ENCODE measurements at regions not wholly inside any gene's neighbourhood (a gene's known extent, or its start where the extent isn't known, plus 50 kb on each side); places are given as distances from the start of the nearest gene placed in this dataset.
"Not testable (repeated sequence)": the region's sequence is repeated elsewhere in the genome, so short reads cannot be mapped to it uniquely, and the experiment has no call there.

- DNase-seq (no peak), ATAC-seq (replicated peaks in 1 of 4) (no peak)
- H3K4me1 Mint-ChIP-seq, result no peaks in the 10 kb centered on the region
- H3K27me3 Mint-ChIP-seq, result no peaks in the 10 kb centered on the region
- WGBS (ENCODE audit: insufficient coverage), result 60% methylated on average over 2 of the region's 2 CpGs
- ChIA-PET CTCF (no interaction called here), POLR2A (no interaction called here)
- peaks cover 0 to 4% of the 10 kb centered on the region in 2 experiments for H3K4me1 ChIP-seq (ENCODE audit: control insufficient read depth in 1 of 2, extremely low read depth in 1 of 2, insufficient read depth in 2 of 2, low read length in 2 of 2)
- H3K27me3 ChIP-seq (replicated peaks in 1 of 2; ENCODE audit: control insufficient read depth in 2 of 2, extremely low read depth in 1 of 2, insufficient read depth in 2 of 2, low read length in 1 of 2), result peaks cover 0 to 4% of the 10 kb centered on the region in 2 experiments
- H3K9me3 ChIP-seq, result no peaks in the 10 kb centered on the region
- no peaks in the 10 kb centered on the region for H3K36me3 ChIP-seq (ENCODE audit: control insufficient read depth in 2 of 2, extremely low read depth in 1 of 2, insufficient read depth in 1 of 2, low read length in 1 of 2)
- no peak overlapping the region for H3K27ac Mint-ChIP-seq
- H3K9me3 Mint-ChIP-seq, result no peaks in the 10 kb centered on the region
- no peak overlapping the region for H3K4me3 ChIP-seq (ENCODE audit: control insufficient read depth in 1 of 2, extremely low read depth in 1 of 2, low read length in 1 of 2)
- H3K36me3 Mint-ChIP-seq, result no peaks in the 10 kb centered on the region
- H3K4me3 Mint-ChIP-seq, result no peak overlapping the region
- H3K27ac ChIP-seq (ENCODE audit: low read length), result no peak overlapping the region
Measured at GRCh38 chr13:50494138-50494537, 349.4 kb downstream of the DLEU7 start.

DNA sequence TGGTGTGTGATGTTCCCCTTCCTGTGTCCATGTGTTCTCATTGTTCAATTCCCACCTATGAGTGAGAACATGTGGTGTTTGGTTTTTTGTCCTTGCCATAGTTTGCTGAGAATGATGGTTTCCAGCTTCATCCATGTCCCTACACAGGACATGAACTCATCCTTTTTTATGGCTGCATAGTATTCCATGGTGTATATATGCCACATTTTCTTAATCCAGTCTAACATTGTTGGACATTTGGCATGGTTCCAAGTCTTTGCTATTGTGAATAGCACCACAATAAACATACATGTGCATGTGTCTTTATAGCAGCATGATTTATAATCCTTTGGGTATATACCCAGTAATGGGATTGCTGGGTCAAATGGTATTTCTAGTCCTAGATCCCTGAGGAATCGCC lies 340.3 kb downstream of the DLEU7 start:
- H3K27ac Mint-ChIP-seq; H3K9me3 ChIP-seq; ATAC-seq (replicated peaks in 1 of 4); CTCF ChIA-PET; H3K9me3 Mint-ChIP-seq; H3K27me3 Mint-ChIP-seq; H3K4me1 ChIP-seq (ENCODE audit: control insufficient read depth in 1 of 2, extremely low read depth in 1 of 2, insufficient read depth in 2 of 2, low read length in 2 of 2); H3K4me3 Mint-ChIP-seq; H3K27me3 ChIP-seq (replicated peaks in 1 of 2; ENCODE audit: control insufficient read depth in 2 of 2, extremely low read depth in 1 of 2, insufficient read depth in 2 of 2, low read length in 1 of 2); DNase-seq; H3K36me3 Mint-ChIP-seq; H3K4me3 ChIP-seq (ENCODE audit: control insufficient read depth in 1 of 2, extremely low read depth in 1 of 2, low read length in 1 of 2); H3K4me1 Mint-ChIP-seq; H3K27ac ChIP-seq (ENCODE audit: low read length); POLR2A ChIA-PET; H3K36me3 ChIP-seq (ENCODE audit: control insufficient read depth in 2 of 2, extremely low read depth in 1 of 2, insufficient read depth in 1 of 2, low read length in 1 of 2): not testable (repeated sequence)
- WGBS (ENCODE audit: insufficient coverage), result no CpG with 5 or more reads among the region's 1 CpG

GRCh38 chr13:50509167-50509566 lies 334.3 kb downstream of the DLEU7 start:
- no peaks in the 10 kb centered on the region for H3K9me3 ChIP-seq
- no peak overlapping the region for H3K4me3 Mint-ChIP-seq
- POLR2A ChIA-PET, result no interaction called here
- H3K4me3 ChIP-seq (ENCODE audit: control insufficient read depth in 1 of 2, extremely low read depth in 1 of 2, low read length in 1 of 2), result no peak overlapping the region
- H3K27ac ChIP-seq (ENCODE audit: low read length), result no peak overlapping the region
- H3K27ac Mint-ChIP-seq, result no peak overlapping the region
- CTCF ChIA-PET, result no interaction called here
- DNase-seq (no peak), ATAC-seq (replicated peaks in 1 of 4) (no peak)
- peaks cover 10 to 20% of the 10 kb centered on the region in 2 experiments for H3K4me1 ChIP-seq (ENCODE audit: control insufficient read depth in 1 of 2, extremely low read depth in 1 of 2, insufficient read depth in 2 of 2, low read length in 2 of 2)
- no peaks in the 10 kb centered on the region for H3K27me3 Mint-ChIP-seq
- H3K36me3 ChIP-seq (ENCODE audit: control insufficient read depth in 2 of 2, extremely low read depth in 1 of 2, insufficient read depth in 1 of 2, low read length in 1 of 2), result no peaks in the 10 kb centered on the region
- H3K9me3 Mint-ChIP-seq, result no peaks in the 10 kb centered on the region
- no peaks in the 10 kb centered on the region for H3K4me1 Mint-ChIP-seq
- H3K36me3 Mint-ChIP-seq, result no peaks in the 10 kb centered on the region
- peaks cover 0 to 2% of the 10 kb centered on the region in 2 experiments for H3K27me3 ChIP-seq (replicated peaks in 1 of 2; ENCODE audit: control insufficient read depth in 2 of 2, extremely low read depth in 1 of 2, insufficient read depth in 2 of 2, low read length in 1 of 2)

GRCh38 chr13:50509771-50510441 lies 333.6 kb downstream of the DLEU7 start:
- Mint-ChIP-seq H3K4me1 (no peaks in the 10 kb centered on the region), H3K9me3 (no peaks in the 10 kb centered on the region), H3K36me3 (no peaks in the 10 kb centered on the region), H3K27me3 (no peaks in the 10 kb centered on the region), H3K27ac (no peak overlapping the region), H3K4me3 (no peak overlapping the region)
- H3K9me3 ChIP-seq, result no peaks in the 10 kb centered on the region
- H3K27ac ChIP-seq (ENCODE audit: low read length), result no peak overlapping the region
- DNase-seq, result no peak
- CTCF ChIA-PET, result no interaction called here
- H3K4me1 ChIP-seq (ENCODE audit: control insufficient read depth in 1 of 2, extremely low read depth in 1 of 2, insufficient read depth in 2 of 2, low read length in 2 of 2), result peaks cover 10 to 20% of the 10 kb centered on the region in 2 experiments
- H3K27me3 ChIP-seq (replicated peaks in 1 of 2; ENCODE audit: control insufficient read depth in 2 of 2, extremely low read depth in 1 of 2, insufficient read depth in 2 of 2, low read length in 1 of 2), result peaks cover 0 to 2% of the 10 kb centered on the region in 2 experiments
- 80% methylated on average over 2 of the region's 2 CpGs for WGBS (ENCODE audit: insufficient coverage)
- no peak overlapping the region for H3K4me3 ChIP-seq (ENCODE audit: control insufficient read depth in 1 of 2, extremely low read depth in 1 of 2, low read length in 1 of 2)
- POLR2A ChIA-PET, result interaction anchor here in 1 of 2 donors (0.6 kb wide), 1 partner anchor 17 kb away, joined by 3 read pairs; no protein-coding TSS in a partner anchor
- H3K36me3 ChIP-seq (ENCODE audit: control insufficient read depth in 2 of 2, extremely low read depth in 1 of 2, insufficient read depth in 1 of 2, low read length in 1 of 2), result no peaks in the 10 kb centered on the region
- no peak for ATAC-seq (replicated peaks in 1 of 4)

GRCh38 chr13:50510885-50511545 lies 332.5 kb downstream of the DLEU7 start:
- H3K9me3 Mint-ChIP-seq; ATAC-seq (replicated peaks in 1 of 4); H3K4me3 ChIP-seq (ENCODE audit: control insufficient read depth in 1 of 2, extremely low read depth in 1 of 2, low read length in 1 of 2); H3K27ac ChIP-seq (ENCODE audit: low read length); POLR2A ChIA-PET; H3K27ac Mint-ChIP-seq; H3K4me1 Mint-ChIP-seq; H3K27me3 ChIP-seq (replicated peaks in 1 of 2; ENCODE audit: control insufficient read depth in 2 of 2, extremely low read depth in 1 of 2, insufficient read depth in 2 of 2, low read length in 1 of 2); H3K4me3 Mint-ChIP-seq; H3K27me3 Mint-ChIP-seq; H3K36me3 Mint-ChIP-seq; H3K36me3 ChIP-seq (ENCODE audit: control insufficient read depth in 2 of 2, extremely low read depth in 1 of 2, insufficient read depth in 1 of 2, low read length in 1 of 2); CTCF ChIA-PET; DNase-seq; H3K9me3 ChIP-seq: not testable (repeated sequence)
- H3K4me1 ChIP-seq (ENCODE audit: control insufficient read depth in 1 of 2, extremely low read depth in 1 of 2, insufficient read depth in 2 of 2, low read length in 2 of 2), result peaks cover 10 to 20% of the 10 kb centered on the region in 2 experiments
- 100% methylated on average over 1 of the region's 1 CpG for WGBS (ENCODE audit: insufficient coverage)

DNA sequence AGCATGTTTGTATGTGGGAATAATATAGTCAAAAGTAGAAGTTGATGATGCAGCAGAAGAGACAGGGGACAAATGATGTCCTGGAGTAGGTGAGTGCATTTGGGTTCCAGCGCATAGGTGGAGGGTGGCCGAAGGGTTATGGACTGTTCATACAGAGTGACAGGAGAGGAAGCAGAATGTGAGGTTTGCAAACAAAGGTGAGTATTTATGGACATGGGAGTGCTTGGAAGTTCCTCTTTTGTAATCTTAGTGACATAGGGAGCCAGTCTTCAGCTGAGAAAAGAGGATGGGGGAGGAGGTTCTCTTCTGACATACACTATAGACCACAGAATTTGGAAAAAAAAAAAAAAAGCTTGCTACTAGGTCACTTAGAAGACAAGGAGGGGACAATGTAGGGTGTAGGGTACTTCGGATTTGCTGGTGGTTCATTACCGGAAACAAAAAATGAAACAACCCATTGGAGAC lies 331.6 kb downstream of the DLEU7 start:
- H3K4me1 Mint-ChIP-seq, result no peaks in the 10 kb centered on the region
- no peaks in the 10 kb centered on the region for H3K9me3 Mint-ChIP-seq
- H3K36me3 ChIP-seq (ENCODE audit: control insufficient read depth in 2 of 2, extremely low read depth in 1 of 2, insufficient read depth in 1 of 2, low read length in 1 of 2), result no peaks in the 10 kb centered on the region
- POLR2A ChIA-PET, result interaction anchor here (0.5 to 0.6 kb wide), 3 partner anchors 113 to 388 kb away, joined by 3 read pairs; no protein-coding TSS in a partner anchor
- 56% methylated on average over 4 of the region's 4 CpGs for WGBS (ENCODE audit: insufficient coverage)
- peak overlapping the region in 1 of 2 donors; percentile 35 for H3K4me3 ChIP-seq (ENCODE audit: control insufficient read depth in 1 of 2, extremely low read depth in 1 of 2, low read length in 1 of 2)
- peaks cover 0 to 2% of the 10 kb centered on the region in 2 experiments for H3K27me3 ChIP-seq (replicated peaks in 1 of 2; ENCODE audit: control insufficient read depth in 2 of 2, extremely low read depth in 1 of 2, insufficient read depth in 2 of 2, low read length in 1 of 2)
- CTCF ChIA-PET, result interaction anchor here (0.6 to 1.4 kb wide), 3 partner anchors 400 to 515 kb away, joined by 3 to 6 read pairs (median 5); partner anchors contain the start of gene TRIM13 (in 1 of the 2)
- ATAC-seq (replicated peaks in 1 of 4) (peak; percentile 43 to 64 (median 62)), DNase-seq (peak in 1 of 35 experiments; percentile 32)
- no peak overlapping the region for H3K27ac Mint-ChIP-seq
- H3K4me1 ChIP-seq (ENCODE audit: control insufficient read depth in 1 of 2, extremely low read depth in 1 of 2, insufficient read depth in 2 of 2, low read length in 2 of 2), result peaks cover 10 to 20% of the 10 kb centered on the region in 2 experiments
- H3K27ac ChIP-seq (ENCODE audit: low read length), result peak overlapping the region; percentile 59
- no peaks in the 10 kb centered on the region for H3K27me3 Mint-ChIP-seq
- no peak overlapping the region for H3K4me3 Mint-ChIP-seq
- H3K9me3 ChIP-seq, result no peaks in the 10 kb centered on the region
- H3K36me3 Mint-ChIP-seq, result no peaks in the 10 kb centered on the region

All from T-cell (primary cell).